Heart left ventricle (tissue), 16 donors: ENCODE measurements at regions not wholly inside any gene's neighbourhood (a gene's known extent, or its start where the extent isn't known, plus 50 kb on each side); places are given as distances from the start of the nearest gene placed in this dataset.

Experiments used
- ATAC-seq, 4 donors: fragments of 200-7000 bp; cut with Tn5 transposase; one replicate each; pipeline ENCODE4 v1.9.1; 2020 to 2022; ENCODE audit warnings: moderate library complexity in 4 of 4, mild to moderate bottlenecking in 3 of 4, moderate number of reproducible peaks in 1 of 4
- DNase-seq, 5 donors: peaks; one replicate each; pipeline ENCODE4 v3.0.0-alpha.2; 2020
- H3K27ac ChIP-seq, 12 donors: fragments of 200-600 bp; sonication (generic) in 4 of 12; one replicate each; pipeline versions ENCODE4 v1.5.0 to v1.8.0; 2016 to 2022; ENCODE audit warnings: mild to moderate bottlenecking in 2 of 12
- H3K27me3 ChIP-seq, 9 donors: fragments of 200-600 bp; sonication (generic) in 2 of 9; one replicate each; pipeline versions ENCODE4 v1.5.1 to v1.8.0; 2016 to 2022; ENCODE audit warnings: mild to moderate bottlenecking in 3 of 9
- H3K36me3 ChIP-seq, 9 donors: fragments of 200-600 bp; sonication (generic) in 2 of 9; one replicate each; pipeline versions ENCODE4 v1.5.0 to v1.8.0; 2018 to 2022; ENCODE audit warnings: mild to moderate bottlenecking in 2 of 9
- H3K4me1 ChIP-seq, 12 donors: fragments of 200-600 bp; sonication (generic) in 4 of 12; one replicate each; pipeline versions ENCODE4 v1.5.0 to v1.8.0; 2016 to 2022; ENCODE audit warnings: mild to moderate bottlenecking in 3 of 12
- H3K4me3 ChIP-seq, 12 donors: fragments of 200-600 bp; sonication (generic) in 4 of 12; one replicate each; pipeline versions ENCODE4 v1.5.0 to v1.8.0; 2017 to 2022; ENCODE audit warnings: mild to moderate bottlenecking in 9 of 12, moderate library complexity in 4 of 12
- H3K9me3 ChIP-seq, 12 donors: fragments of 200-600 bp; sonication (generic) in 4 of 12; one replicate each; pipeline versions ENCODE4 v1.5.0 to v1.8.0; 2016 to 2022; ENCODE audit warnings: mild to moderate bottlenecking in 1 of 12
- CTCF ChIP-seq, 12 donors: fragments of 200-600 bp; sonication (generic) in 4 of 12; IDR thresholded peaks; one replicate each; pipeline versions ENCODE4 v1.5.0 to v1.8.0; 2018 to 2022; ENCODE audit warnings: antibody characterized with exemption in 12 of 12, mild to moderate bottlenecking in 5 of 12
- POLR2A ChIP-seq, 2 donors: fragments of 450-650 bp; IDR thresholded peaks; one replicate each; pipeline ENCODE4 v1.6.1; 2017; ENCODE audit warnings: antibody characterized with exemption in 2 of 2, mild to moderate bottlenecking in 2 of 2, moderate library complexity in 2 of 2
- WGBS, 4 donors: extraction: QIAGEN DNeasy Blood & Tissue Kit in 2 of 4; methylation state at CpG; one replicate each; pipeline versions ENCODE4 v1.1.5 to v1.1.7; 2013 to 2018; 5-methylcytosine and 5-hydroxymethylcytosine counted together
- intact Hi-C, 10 donors: fragments of 100-400 bp; cut with DNase I; formaldehyde crosslinking; loops; one replicate each; pipeline versions ENCODE4 v1.11.1 to v1.14.2; 2022
- donor health status: ischemic (EF 13 %, LVEDD 7.1; RV severe dilation, severe dysfunction).
- donor health status: healthy with polysubstance abuse.
- donor health status: DM: no; HTN: yes; CAD: no.
- donor health status: DM: no; HTN: no; CAD: no.
- donor health status: ischemic (EF 25% LVEDD 6.9; RV normal size, moderate dysfunction).
- donor health status: ischemic (EF 25% LVEDD 5.7; RV mildly dilated, moderate dysfunction).
- donor health status: healthy.
- donor health status: DM: yes; HTN: yes; CAD: no.
- donor health status: ischemic (EF 35%, LVEDD 5.7; RV mildly dilated, moderate dysfunction).
- donor health status: nonischemic (EF 11% LVEDD 7.7; RV severe dilation, severe dysfunction).
- donor health status: DM: yes; HTN: yes; CAD: no.
- donor health status: PGD.
- donor health status: ischemic (EF 29% LVEDD 5.4; RV normal size, mild dysfunction).
- donor health status: nonischemic (EF 23%, LVEDD 6.1; RV moderate dilation, normal function).

DNA sequence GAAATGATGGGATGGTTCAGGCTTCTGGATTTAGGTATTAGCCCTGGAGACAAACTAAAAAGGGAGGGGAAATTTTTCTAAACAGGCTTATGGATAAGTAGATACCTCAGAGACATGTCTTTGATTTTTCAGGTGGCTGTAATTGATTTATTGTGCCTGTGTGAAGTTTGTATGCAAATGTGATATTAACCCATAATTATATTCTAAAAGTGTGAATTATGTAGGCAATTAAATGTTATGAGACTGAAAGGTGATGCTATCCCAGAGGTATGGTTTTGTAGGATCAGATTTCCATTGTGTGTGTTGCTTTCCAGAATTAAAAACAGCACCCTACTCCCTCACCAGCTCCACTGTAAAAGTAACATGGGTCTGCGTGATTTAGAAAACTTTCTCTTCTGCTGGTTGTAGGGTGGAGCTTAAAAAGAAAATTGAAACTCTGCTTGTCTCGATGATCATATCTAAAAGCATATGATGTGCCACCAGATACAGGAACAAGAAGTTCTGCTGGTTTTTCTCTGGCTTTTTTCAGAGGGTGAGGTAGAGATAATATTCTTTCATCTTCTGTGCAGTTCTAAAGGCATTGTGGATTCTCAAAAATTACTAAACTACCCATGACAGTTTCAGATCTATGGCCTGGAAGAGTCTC is 71.8 kb upstream of the TAF11L2 start:
- Histone ChIP-seq H3K9me3 (peaks cover 0 to 2% (median 0%) of the 10 kb centered on the region in 12 donors), H3K4me3 (no peak overlapping the region), H3K4me1 (peaks cover 0 to 4% (median 0%) of the 10 kb centered on the region in 12 donors), H3K36me3 (no peaks in the 10 kb centered on the region), H3K27me3 (no peaks in the 10 kb centered on the region), H3K27ac (no peak overlapping the region)
- DNase-seq, result no peak
- 68 to 74% (median 72%) methylated on average over 2 of the region's 2 CpGs for WGBS, 4 donors
- ATAC-seq, result no peak
- intact Hi-C loops, result no loop called here
- TF ChIP-seq CTCF (IDR thresholded peaks at IDR 0.05), result no peak
- TF ChIP-seq POLR2A (IDR thresholded peaks at IDR 0.05), result no peak

DNA sequence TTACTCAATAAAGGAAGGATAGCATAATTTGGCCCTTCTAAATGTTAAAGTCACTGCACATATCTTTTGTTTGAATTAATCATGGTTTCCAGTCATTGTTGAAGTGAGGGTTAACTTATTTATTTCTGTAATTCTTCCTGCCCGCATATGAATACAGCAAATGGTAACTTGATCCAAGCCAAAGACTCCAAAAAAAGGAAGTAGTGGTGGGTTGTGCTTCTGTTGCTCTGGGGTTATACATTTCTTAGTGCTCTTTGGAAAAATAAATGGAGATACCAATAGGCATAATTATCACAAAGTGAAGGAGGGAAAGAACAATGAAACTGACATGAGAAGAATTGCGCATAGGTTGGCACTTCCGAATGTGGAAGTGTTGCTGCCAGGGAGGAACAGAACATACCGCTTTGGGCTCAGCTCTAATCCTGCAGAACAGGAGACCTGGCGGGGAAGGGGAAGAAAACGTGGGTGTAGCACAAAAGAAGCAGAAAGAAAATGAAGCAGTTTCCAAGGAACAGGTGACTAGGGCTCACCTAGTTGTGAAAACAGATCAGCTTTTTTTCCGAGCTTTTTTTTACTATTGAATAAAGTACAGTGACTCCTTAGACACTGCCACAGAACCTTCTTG is 69.7 kb upstream of the TAF11L2 start:
- Histone ChIP-seq H3K36me3 (no peaks in the 10 kb centered on the region), H3K9me3 (no peaks in the 10 kb centered on the region), H3K4me1 (peaks cover 0 to 4% (median 0%) of the 10 kb centered on the region in 12 donors), H3K4me3 (no peak overlapping the region), H3K27me3 (no peaks in the 10 kb centered on the region), H3K27ac (no peak overlapping the region)
- TF ChIP-seq POLR2A (IDR thresholded peaks at IDR 0.05) (no peak), CTCF (IDR thresholded peaks at IDR 0.05) (no peak)
- DNase-seq (no peak), ATAC-seq (no peak)
- intact Hi-C loops, result no loop called here
- 70 to 79% (median 72%) methylated on average over 7 of the region's 7 CpGs for WGBS, 4 donors

DNA sequence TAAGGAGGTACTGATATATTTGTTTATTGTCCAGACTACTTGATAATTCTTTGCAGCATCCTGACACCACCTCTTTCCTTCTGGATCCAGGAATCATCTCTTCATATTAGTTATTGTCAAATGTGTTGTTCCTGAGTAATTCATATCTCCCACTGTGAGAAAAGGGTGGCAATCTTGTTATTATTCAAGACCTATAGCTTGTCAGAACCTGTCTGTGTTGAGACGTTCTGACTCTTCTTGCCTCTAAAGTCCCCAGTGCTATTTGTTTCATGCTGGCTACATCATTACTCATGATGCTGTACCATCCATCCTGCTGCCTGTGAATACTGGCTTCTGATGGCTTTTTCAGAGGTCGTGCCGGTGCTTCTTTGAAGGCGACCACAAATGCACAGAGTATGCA is 68.7 kb upstream of the TAF11L2 start:
- Histone ChIP-seq H3K27me3 (no peaks in the 10 kb centered on the region), H3K36me3 (no peaks in the 10 kb centered on the region), H3K9me3 (no peaks in the 10 kb centered on the region), H3K27ac (no peak overlapping the region), H3K4me1 (peaks cover 0 to 4% (median 0%) of the 10 kb centered on the region in 12 donors), H3K4me3 (no peak overlapping the region)
- TF ChIP-seq POLR2A (IDR thresholded peaks at IDR 0.05), result no peak
- TF ChIP-seq CTCF (IDR thresholded peaks at IDR 0.05), result no peak
- no peak for ATAC-seq
- intact Hi-C loops, result no loop called here
- DNase-seq, result no peak
- 82 to 89% (median 84%) methylated on average over 4 of the region's 4 CpGs for WGBS, 4 donors

GRCh38 chr5:17430241-17430640 is 67.8 kb upstream of the TAF11L2 start:
- H3K4me1 ChIP-seq, result peaks cover 0 to 4% (median 0%) of the 10 kb centered on the region in 12 donors
- no peak overlapping the region for H3K27ac ChIP-seq
- no peak for DNase-seq
- H3K27me3 ChIP-seq, result no peaks in the 10 kb centered on the region
- H3K4me3 ChIP-seq, result no peak overlapping the region
- TF ChIP-seq CTCF (IDR thresholded peaks at IDR 0.05) (no peak), POLR2A (IDR thresholded peaks at IDR 0.05) (no peak)
- no peaks in the 10 kb centered on the region for H3K36me3 ChIP-seq
- intact Hi-C loops, result no loop called here
- no peak for ATAC-seq
- no peaks in the 10 kb centered on the region for H3K9me3 ChIP-seq
- 67 to 76% (median 69%) methylated on average over 4 to 5 of the region's 5 CpGs for WGBS, 4 donors
